Superior temporal gyrus (tissue), 1 donor: ENCODE measurements at regions not wholly inside any gene's neighbourhood (a gene's known extent, or its start where the extent isn't known, plus 50 kb on each side); places are given as distances from the start of the nearest gene placed in this dataset.
"Not testable (repeated sequence)": the region's sequence is repeated elsewhere in the genome, so short reads cannot be mapped to it uniquely, and the experiment has no call there.

Source experiments
- DNase-seq: peaks from one replicate; pipeline ENCODE4 v3.0.0-alpha.2; 2016; ENCODE audit errors: extremely low spot score

DNA sequence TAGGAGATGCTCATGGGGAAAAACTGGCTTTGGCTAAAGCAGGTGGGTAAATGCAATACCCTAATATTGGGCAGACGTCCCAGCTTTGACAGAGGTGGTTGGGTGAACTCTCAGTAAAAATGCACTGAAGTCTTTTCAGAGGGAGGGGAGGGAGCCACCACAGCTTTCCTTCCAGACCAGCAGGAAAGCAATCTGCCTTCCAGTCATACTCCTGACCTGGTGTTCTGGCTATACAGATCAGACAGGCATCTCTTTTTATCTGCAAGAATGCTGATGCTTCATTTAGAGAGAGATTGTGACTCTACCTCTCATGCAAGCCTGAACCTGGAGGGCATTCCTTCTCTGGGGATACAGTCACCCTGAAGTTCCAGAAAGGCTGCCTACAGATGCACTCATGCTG, 52.6 kb upstream of the ICA1 start:
- DNase-seq = no peak

DNA sequence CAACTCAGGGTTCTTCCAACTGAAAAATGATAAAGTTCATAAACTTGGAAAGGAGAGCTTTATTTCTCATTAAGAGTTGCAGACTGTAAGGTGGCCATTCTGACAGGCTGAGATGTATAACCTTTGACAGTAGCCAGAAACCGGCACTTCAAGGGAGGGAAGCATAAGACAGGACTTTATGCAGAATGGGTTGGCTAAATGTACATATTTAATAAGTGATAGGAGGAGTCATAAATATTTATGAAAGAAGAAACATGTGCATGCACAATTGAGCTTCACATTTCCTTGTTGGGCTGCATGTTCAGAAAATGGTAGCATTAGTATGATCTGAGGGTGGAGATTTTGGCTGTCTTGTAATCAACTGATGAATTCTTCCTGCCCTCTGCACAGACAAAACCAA, 57.1 kb upstream of the ICA1 start:
- no peak for DNase-seq

DNA sequence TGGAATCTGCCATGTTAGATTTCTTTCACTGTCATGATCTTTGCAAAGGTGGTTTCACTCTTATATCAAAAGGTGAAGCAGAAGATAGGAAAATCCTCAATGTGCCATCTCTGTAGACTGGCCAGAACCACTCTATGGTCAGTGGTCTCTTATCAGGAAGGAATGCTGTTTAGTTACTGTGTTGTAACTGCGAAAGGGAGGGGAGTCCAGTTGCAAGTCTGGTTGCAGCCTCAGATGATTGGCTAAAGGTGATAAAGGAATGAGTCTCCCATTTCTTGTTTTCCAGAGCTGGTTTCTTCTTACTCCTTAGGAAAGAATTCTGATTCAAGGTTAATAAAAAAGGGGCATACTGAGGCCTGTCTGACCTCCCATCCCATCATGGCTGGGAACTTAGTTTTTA, 58.2 kb upstream of the ICA1 start:
- DNase-seq = no peak

DNA sequence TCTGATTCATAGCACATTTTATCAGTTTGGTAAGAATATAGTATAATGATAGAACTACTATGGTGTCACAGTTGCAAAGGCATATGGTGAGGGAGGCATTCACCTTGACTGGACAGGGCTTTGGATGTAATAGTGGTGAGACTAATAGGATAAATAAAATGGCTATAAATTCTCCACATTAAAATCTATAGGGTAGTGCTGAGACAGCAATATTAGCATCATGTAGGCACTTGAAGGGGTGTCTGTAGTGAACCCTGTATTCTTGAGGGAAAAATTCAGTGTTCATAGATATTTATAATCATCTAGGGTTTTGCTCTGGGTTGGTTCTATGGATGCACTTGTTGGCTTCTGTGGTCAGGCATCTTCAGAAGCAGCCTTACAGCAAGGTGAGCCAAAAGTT, 59.3 kb upstream of the ICA1 start:
- no peak for DNase-seq

DNA sequence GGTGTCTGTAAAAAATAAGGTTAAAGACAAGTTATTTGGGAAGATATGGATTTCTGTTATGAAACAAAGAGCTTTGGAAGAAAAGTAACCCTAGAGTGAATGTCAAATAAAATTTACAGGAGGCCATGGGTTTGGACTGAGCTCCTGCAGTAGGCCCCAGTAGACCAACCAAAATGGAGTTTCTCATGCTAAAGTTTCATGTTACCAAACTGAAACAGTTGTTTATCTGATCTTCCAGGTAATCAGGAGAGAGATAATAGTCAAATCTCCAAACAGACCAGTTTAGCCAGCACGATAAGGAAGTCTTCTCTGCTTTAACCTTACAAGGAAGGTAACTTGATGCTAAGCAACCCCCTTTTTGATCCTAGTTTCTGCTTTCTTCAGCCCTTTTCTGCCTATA, 60.7 kb upstream of the ICA1 start:
- no peak for DNase-seq

DNA sequence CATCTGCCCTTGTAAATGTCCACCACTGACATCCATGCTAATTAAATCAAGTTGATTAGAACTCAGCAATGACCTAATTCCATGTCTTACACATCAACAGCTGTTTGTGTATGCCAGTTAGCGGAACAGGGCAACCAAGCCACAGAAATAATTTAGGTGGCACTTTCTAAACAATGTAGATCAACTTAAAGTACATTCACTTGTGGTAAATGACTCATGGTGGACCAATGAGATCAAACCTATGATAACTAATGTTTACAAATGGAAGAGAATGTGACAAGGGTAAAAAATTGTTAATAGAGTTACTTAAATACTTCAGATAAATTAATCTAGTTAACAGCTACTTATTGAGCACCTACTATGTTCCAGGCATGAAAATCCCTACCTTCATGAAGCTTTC, 63.1 kb upstream of the ICA1 start:
- DNase-seq = no peak

DNA sequence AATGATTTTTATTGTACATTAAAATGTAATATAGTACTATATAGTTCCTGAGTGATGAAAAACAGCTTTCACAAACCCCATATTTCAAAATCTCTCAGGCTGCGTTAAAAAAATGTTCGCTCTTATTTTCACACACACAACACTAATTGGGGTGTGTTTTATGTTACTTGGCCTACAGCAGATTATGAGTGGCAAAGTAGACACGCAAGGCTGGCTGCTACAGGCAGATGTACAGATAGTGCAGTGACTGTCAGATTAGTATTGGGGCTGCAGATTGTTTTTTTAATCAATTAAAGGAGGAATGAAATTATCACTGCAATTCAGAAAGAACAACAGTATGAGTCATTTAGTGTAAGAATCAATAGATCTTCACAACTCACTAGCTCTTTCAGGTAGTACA, 65.2 kb upstream of the ICA1 start:
- DNase-seq = no peak

DNA sequence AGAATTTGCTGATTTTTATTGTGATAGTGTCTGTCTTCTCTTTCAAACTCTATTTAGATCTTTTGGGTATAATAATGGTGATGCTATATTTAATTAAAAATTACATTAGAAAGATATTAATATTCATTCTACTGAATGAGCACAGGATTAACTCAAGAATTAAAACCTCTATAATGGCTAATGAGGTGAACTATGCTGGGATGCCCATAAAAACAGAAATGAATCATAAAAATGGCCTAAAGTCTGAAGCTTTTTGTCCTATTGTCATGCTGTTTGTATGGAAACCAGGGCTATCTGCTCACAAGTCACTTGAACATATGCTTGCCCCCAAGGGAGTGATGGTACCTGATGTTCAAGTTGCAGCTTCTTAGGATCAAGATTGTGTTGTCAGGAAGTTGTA, 76.2 kb upstream of the ICA1 start:
- DNase-seq = no peak

DNA sequence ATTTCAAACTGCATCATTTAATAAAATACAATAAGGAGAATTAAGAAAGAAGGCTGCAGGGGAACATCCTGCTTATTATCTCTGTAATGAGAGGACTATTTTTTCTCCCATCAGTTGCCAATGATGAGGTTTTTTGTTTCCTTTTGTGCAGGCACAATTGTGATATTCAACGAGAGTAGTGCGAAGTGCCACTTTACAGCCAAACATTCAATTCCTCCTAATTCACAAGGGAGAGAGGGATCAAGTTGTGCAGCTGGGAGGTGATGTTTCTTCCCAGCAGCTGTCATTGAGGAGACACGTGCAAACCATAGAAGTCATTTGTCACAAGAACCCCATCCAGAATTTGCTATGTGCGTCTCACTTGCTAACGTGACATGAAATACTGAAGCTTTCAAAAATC, 81.6 kb upstream of the ICA1 start:
- DNase-seq = peak; percentile 58

DNA sequence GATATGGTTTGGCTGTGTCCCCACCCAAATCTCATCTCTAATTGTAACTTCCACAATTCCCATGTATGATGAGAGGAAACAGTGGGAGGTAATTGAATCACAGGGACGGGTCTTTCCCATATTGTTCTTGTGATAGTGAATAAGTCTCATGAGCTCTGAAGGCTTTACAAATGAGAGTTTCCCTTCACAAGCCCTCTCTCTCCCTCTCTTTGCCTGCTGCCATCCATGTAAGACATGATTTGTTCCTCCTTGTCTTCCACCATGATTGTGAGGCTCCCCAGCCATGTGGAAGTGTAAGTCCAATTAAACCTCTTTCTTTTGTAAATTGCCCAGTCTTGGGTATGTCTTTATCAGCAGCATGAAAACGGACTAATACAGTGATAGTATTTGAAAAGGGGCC, 85.4 kb upstream of the ICA1 start:
- not testable (repeated sequence) for DNase-seq

DNA sequence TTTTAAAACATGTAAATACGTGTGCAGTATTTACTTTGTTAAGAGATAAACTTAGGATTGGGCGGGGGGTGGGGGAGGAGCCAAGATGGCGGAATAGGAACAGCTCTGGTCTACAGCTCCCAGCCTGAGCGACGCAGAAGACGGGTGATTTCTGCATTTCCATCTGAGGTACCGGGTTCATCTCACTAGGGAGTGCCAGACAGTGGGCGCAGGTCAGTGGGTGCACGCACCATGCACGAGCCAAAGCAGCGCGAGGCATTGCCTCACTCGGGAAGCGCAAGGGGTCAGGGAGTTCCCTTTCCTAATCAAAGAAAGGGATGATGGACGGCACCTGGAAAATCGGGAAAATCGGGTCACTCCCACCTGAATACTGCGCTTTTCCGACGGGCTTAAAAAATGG, 81.8 kb upstream of the NXPH1 start:
- not testable (repeated sequence) for DNase-seq

DNA sequence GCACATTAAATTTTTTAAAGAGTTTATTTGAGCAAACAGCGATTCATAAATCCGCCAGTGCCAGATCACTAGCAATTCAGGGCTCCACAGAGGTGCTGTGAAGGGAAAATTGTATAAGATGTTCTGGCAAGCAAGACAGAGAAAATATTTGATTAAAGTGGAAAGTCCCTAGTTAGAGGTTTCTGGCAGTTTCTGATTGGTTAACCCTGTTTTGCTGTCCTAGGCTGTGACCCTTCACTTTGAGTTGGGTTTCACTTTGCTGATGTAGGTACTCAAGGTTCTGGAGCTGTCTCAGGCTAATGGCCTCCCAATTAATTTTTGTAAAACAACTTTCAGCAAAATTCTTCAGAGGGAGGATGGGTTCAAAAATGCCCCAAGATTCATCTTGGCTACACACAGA, 79.4 kb upstream of the NXPH1 start:
- no peak for DNase-seq

DNA sequence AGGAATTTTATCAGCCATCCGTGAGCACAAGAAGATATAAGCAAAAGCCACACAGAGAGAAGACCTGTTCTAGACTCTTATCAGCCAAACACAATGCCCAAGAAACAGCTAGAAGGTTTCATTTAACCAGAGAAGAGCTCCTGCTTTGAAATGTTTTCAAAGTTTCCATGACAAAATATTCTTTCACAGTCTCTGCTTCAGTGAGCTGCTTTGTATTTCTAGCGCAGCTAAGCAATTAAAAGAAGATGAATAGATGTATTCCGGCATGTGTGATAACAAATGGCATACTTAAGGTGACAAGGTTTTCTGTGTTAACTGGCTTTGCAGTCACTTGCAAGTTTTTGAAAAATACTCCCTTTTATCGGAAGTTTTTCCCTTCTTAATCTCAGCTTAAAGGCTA, 78.9 kb upstream of the NXPH1 start:
- no peak for DNase-seq

DNA sequence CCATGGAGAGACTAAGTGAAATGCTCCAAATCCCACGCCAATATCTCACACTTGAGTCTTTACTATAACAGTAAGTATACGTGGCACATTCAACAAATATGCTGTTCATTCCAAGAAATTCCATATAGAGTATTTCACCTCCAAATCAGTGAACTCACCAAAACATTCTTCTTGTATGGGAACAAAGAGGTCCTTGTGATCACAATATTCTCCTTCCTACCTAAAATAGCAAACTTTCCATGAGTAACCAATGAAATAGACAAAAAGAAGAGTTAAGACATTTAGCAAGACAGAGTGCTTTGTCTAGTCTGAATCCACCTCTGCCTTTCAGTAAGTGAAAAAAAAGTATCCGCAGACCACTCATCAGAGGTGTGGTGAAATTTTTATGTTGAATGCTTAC, 77.3 kb upstream of the NXPH1 start:
- no peak for DNase-seq

DNA sequence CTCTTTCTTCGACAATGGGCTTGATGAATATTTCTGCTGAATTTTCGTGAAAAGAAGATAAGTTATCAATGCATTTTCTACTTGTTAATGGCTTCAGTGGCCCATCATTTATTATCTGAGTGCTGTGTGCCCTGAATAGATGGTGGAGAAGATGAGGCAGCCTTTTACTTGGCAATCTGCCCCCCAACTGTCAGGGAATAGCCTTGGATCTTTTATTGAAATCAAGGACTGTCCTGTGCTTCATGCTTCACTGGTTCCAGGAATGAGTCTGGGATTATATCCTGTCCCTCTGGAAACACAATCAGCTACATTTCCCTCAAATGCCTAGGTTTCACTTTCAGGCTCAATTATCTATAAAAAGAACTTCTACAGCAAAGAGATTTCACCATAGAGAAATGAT, 75.9 kb upstream of the NXPH1 start:
- DNase-seq = no peak

DNA sequence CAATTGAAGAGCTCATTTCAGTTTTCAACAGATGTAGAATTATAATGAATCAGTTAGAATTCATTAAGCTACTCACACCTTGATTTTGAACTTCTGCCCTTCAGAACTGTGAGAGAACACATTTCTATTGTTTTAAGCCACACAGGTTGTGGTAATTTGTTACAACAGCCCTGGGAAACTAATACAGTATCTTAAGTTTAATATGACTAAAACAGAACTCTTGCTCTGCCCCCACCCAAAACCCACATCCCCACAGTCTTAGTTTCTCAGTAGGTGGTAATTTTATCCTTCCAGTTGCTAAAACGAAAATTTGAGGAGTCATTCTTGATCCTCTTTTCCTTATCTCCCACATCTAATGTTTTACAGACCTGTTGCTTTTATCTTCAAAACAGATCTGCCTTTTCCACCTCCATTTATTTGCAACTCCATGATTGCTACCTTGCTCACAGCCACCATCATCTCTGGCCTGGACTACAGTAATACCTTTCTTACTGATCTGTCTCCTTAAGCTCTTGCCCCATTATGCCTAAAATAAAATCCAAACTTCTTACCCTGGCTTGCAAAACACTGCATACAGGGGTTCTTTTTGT, 72.8 kb upstream of the NXPH1 start:
- no peak for DNase-seq

DNA sequence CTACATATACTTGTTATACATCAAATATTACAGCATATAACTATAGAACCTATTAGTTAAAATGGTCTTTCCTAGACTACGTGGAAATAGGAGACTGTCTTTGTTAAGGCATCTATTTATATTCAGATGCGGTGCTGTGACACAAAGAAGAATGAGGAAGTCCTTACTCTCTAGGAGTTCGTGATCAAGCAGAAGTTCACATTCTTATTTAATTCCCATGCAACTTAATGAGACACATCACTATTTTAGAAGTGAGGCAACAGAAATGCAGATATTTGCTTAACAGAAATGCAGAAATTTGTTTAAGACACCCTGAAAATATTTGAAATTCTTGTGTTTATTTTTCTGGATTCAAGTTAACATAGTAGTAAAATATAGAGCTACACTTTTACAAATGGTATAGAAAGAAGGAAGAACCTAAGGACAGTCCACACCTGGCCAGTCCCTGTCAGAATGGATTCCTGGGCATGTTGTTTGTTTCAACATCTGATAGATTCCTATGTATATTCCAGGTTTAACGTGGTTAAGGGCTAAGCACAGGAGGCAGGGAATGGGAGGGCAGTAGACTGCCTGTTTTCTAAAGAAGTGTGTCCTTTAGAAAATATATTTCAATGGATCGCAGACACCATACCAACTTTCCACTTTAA, 70.6 kb upstream of the NXPH1 start:
- DNase-seq = no peak

DNA sequence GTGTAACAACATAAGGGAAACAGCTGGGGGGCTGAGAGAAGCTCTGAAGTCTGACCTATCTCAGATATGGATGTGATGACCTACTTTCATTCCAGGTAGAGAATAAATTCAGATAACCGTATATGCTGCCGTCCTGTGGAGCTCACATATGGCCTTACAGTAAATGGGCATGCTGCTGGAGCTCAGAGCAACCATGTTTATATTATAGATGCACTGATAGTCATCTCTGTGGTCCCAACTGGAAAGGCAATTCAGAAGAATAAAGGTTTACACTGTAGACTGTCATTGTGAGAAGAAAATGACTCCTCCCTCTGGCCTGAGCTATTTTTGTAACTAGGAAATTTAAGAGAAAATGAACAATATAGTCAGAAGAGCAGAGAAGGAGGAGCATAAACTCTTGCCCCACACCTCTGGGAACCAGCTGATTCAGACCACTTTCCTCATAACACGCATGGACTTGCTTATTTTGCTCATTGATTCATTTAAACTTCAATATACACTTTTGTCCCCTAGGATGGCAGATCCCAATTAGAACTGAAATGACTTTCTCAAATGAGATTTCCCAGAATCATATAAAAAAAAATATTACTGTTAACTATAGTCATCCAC, 69.9 kb upstream of the NXPH1 start:
- DNase-seq = no peak

DNA sequence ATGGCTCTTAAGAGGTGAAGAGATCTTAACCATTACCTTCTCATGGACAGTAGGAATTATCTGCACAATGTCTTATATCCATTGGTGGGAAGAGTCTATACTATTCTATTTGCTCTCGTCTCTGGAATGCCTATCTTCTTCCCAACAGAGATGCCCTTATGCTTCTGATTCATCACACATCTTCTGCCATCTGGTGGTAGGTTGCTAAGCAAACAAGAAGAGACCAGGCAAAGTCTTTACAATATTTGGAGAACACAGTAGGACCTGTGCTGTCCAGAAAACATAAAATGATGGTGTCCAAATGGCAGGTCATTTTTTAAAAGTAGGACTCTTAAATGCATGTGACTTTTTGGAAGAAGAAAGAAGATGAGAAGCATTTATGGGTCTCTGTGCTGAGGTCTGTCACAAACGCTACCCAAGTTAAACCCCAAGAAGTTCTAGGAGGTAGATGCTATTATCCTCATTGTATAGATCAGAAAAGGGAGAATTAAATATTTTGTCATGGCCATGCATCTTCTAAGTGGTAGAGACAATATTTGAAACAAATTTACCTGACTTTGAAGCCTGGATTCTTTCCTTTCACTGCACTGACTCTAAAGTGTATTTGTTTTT, 67.8 kb upstream of the NXPH1 start:
- peak; percentile 80 for DNase-seq

DNA sequence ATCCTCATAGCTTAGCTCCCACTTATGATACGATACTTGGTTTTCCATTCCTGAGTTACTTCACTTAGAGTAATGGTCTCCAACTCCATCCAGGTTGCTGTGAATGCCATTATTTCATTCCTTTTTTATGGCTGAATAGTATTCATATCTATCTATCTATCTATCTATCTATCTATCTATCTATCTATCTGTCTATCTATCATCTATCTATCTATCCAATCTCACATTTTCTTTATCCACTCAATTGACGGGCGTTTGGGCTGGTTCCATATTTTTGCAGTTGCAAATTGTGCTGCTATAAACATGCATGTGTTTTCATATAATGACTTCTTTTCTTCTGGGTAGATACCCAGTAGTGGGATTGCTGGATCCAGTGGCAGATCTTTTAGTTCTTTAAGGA, 65.4 kb upstream of the NXPH1 start:
- DNase-seq = not testable (repeated sequence)

DNA sequence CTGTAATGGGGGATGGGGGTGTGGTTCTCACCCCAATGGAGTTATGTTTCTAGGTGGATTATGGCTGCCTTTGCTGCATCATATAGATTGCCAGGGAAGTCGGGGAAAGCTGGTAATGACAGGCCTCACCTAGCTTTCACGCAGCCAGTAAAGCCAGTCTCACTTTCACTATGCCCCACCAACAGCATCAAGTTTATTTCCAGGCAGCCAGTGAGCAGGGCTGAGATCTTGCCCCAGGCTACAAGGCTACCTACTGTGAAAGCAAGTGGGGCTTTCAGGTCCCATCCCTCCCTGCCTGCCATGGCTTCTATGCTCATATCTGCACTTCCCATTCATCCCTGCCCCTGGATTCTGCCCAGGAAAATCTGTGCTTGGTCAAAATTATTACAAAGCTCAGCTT, 61.7 kb upstream of the NXPH1 start:
- DNase-seq = no peak

DNA sequence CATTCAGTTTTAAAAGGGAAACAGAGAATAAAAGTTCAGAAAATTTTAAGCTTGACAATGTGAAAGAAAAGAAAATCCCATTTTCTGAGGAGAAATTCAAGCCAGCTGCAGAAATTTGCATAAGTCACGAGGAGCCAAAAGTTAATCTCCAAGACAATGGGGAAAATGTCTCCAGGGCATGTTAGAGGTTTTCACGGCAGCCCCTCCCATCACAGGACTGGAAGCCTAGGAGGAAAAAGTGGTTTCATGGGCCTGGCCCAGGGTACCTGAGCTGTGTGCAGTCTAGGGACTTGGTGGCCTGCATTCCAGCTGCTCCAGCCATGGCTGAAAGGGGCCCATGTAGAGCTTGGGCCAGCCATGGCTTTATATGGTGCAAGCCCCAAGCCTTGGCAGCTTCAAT, 59.6 kb upstream of the NXPH1 start:
- no peak for DNase-seq

DNA sequence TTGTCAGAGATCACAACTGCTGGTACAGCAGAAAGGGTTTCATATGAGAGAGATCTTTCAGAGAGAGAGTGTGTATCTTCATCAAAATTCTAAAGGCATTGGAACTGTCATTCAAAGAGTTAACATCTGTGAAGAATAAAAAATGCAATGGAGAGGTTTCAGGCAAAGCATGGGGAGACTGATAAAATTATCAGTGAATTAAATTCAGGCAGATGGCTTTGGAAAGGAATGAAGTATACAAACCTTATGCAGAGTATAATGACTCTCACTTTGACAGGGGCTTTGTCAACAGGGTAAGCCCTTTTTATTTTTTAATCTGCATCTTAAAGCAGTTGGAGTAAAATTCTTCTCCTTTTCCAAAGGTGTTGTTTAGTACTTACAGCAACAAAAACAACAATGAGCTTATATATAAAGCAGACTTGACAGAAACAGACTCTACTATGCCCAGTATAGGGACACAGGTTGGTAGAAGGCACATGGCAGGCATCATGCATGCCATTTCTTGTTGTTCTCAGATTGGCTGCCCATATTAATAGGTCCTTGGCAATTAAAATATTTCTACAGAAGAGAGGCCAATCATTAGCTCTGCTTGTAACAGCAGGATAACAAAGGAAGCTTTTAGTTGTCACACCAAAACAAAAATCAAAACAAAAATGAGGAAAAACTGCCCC, 54.9 kb upstream of the NXPH1 start:
- peak; percentile 55 for DNase-seq
